CD4-positive, alpha-beta memory T cell (primary cell): ENCODE measurements at regions not wholly inside any gene's neighbourhood (a gene's known extent, or its start where the extent isn't known, plus 50 kb on each side); places are given as distances from the start of the nearest gene placed in this dataset.

Experiments used
- CTCF ChIA-PET: fragments of 350-600 bp; sonication (Branson Sonifier 250); formaldehyde crosslinking; loops from one replicate; lab custom pipeline; 2021; ENCODE audit warnings: inconsistent platforms; ENCODE audit not compliant: partially characterized antibody; lab: Charles Lee
- POLR2A ChIA-PET: fragments of 350-600 bp; sonication (Branson Sonifier 250); formaldehyde crosslinking; loops from one replicate; lab custom pipeline; 2021; ENCODE audit not compliant: partially characterized antibody; lab: Charles Lee
- DNase-seq, 5 donors: peaks; one replicate each; pipeline versions ENCODE4 v3.0.0 to v3.0.0-alpha.2; 2020 to 2022; ENCODE audit warnings: mixed read lengths in 1 of 5
- H3K27ac ChIP-seq: one replicate; pipeline ENCODE4 v1.7.0; 2013; ENCODE audit warnings: low read depth, low read length
- H3K27me3 ChIP-seq: 2 replicates; pipeline ENCODE4 v1.7.0; 2013; ENCODE audit warnings: mild to moderate bottlenecking, low read length, moderate library complexity; ENCODE audit not compliant: insufficient read depth
- H3K36me3 ChIP-seq: 2 replicates; pipeline ENCODE4 v1.7.0; 2013; ENCODE audit warnings: mild to moderate bottlenecking, low read length, moderate library complexity; ENCODE audit not compliant: insufficient read depth
- H3K4me1 ChIP-seq: 2 replicates; pipeline ENCODE4 v1.7.0; 2013; ENCODE audit warnings: mild to moderate bottlenecking, low read length, moderate library complexity; ENCODE audit not compliant: insufficient read depth
- H3K4me3 ChIP-seq, 2 donors: one replicate each; pipeline ENCODE4 v1.7.0; 2013; ENCODE audit warnings: low read length in 2 of 2, mild to moderate bottlenecking in 1 of 2
- H3K9me3 ChIP-seq, 2 donors: one replicate each; pipeline ENCODE4 v1.7.0; 2013; ENCODE audit warnings: low read length in 2 of 2, control low read depth in 1 of 2; ENCODE audit not compliant: control insufficient read depth in 1 of 2
- H3K27ac Mint-ChIP-seq, 7 donors: one replicate each; pipeline ENCODE4 v1.8.0; 2020 to 2021; ENCODE audit warnings: mixed read lengths in 7 of 7, mild to moderate bottlenecking in 6 of 7, inconsistent platforms in 3 of 7, moderate library complexity in 3 of 7
- H3K27me3 Mint-ChIP-seq, 2 donors: one replicate each; pipeline ENCODE4 v1.8.0; 2020 to 2021; ENCODE audit warnings: mixed read lengths in 2 of 2
- H3K36me3 Mint-ChIP-seq, 2 donors: one replicate each; pipeline ENCODE4 v1.8.0; 2020 to 2021; ENCODE audit warnings: mixed read lengths in 2 of 2, inconsistent platforms in 1 of 2, mild to moderate bottlenecking in 1 of 2
- H3K4me1 Mint-ChIP-seq, 4 donors: one replicate each; pipeline ENCODE4 v1.8.0; 2020 to 2021; ENCODE audit warnings: mixed read lengths in 4 of 4, mild to moderate bottlenecking in 1 of 4
- H3K4me3 Mint-ChIP-seq, 8 donors: one replicate each; pipeline ENCODE4 v1.8.0; 2020 to 2021; ENCODE audit warnings: mixed read lengths in 8 of 8, mild to moderate bottlenecking in 7 of 8, moderate library complexity in 6 of 8, inconsistent platforms in 3 of 8
- H3K9me3 Mint-ChIP-seq, 8 donors: one replicate each; pipeline ENCODE4 v1.8.0; 2020 to 2021; ENCODE audit warnings: mixed read lengths in 8 of 8, mild to moderate bottlenecking in 5 of 8, inconsistent platforms in 3 of 8, moderate library complexity in 1 of 8
- intact Hi-C: fragments of 100-400 bp; cut with micrococcal nuclease; formaldehyde crosslinking; loops from one replicate; pipeline ENCODE4 v1.15.1; 2023

- no peaks in the 10 kb centered on the region for H3K27me3 Mint-ChIP-seq
- DNase-seq: no peak
- intact Hi-C loops: no loop called here
- H3K27ac ChIP-seq: no peak overlapping the region
- no peak overlapping the region for H3K27ac Mint-ChIP-seq
- no peaks in the 10 kb centered on the region for H3K36me3 ChIP-seq
- no peak overlapping the region for H3K4me3 Mint-ChIP-seq
- H3K9me3 Mint-ChIP-seq: peaks cover 0 to 12% (median 4%) of the 10 kb centered on the region in 8 donors
- no peaks in the 10 kb centered on the region for H3K4me1 Mint-ChIP-seq
- CTCF ChIA-PET: no interaction called here
- POLR2A ChIA-PET: no interaction called here
- H3K4me1 ChIP-seq: no peaks in the 10 kb centered on the region
- no peaks in the 10 kb centered on the region for H3K27me3 ChIP-seq
- no peak overlapping the region for H3K4me3 ChIP-seq
- H3K36me3 Mint-ChIP-seq: no peaks in the 10 kb centered on the region
- no peaks in the 10 kb centered on the region for H3K9me3 ChIP-seq
These were observed 722.5 kb upstream of the PRKX start for GRCh38 chrX:4435905-4436304.

GRCh38 chrX:4397471-4397870 lies 684.0 kb upstream of the PRKX start:
- Mint-ChIP-seq H3K27me3 (no peaks in the 10 kb centered on the region), H3K36me3 (no peaks in the 10 kb centered on the region), H3K4me1 (no peaks in the 10 kb centered on the region), H3K27ac (no peak overlapping the region), H3K9me3 (peaks cover 0 to 24% (median 9%) of the 10 kb centered on the region in 8 donors), H3K4me3 (no peak overlapping the region)
- no peak overlapping the region for H3K27ac ChIP-seq
- no peak for DNase-seq
- no peaks in the 10 kb centered on the region for H3K9me3 ChIP-seq
- ChIA-PET CTCF (no interaction called here), POLR2A (no interaction called here)
- H3K36me3 ChIP-seq: no peaks in the 10 kb centered on the region
- H3K4me3 ChIP-seq: no peak overlapping the region
- no peaks in the 10 kb centered on the region for H3K4me1 ChIP-seq
- intact Hi-C loops: no loop called here
- no peaks in the 10 kb centered on the region for H3K27me3 ChIP-seq

- H3K27me3 ChIP-seq: no peaks in the 10 kb centered on the region
- H3K27me3 Mint-ChIP-seq: no peaks in the 10 kb centered on the region
- H3K4me3 ChIP-seq: no peak overlapping the region
- H3K27ac ChIP-seq: no peak overlapping the region
- H3K4me1 ChIP-seq: no peaks in the 10 kb centered on the region
- H3K27ac Mint-ChIP-seq: no peak overlapping the region
- peaks cover 0 to 25% (median 14%) of the 10 kb centered on the region in 8 donors for H3K9me3 Mint-ChIP-seq
- no peaks in the 10 kb centered on the region for H3K36me3 Mint-ChIP-seq
- ChIA-PET POLR2A (no interaction called here), CTCF (no interaction called here)
- intact Hi-C loops: no loop called here
- DNase-seq: no peak
- no peaks in the 10 kb centered on the region for H3K9me3 ChIP-seq
- H3K4me3 Mint-ChIP-seq: no peak overlapping the region
- H3K36me3 ChIP-seq: no peaks in the 10 kb centered on the region
- H3K4me1 Mint-ChIP-seq: no peaks in the 10 kb centered on the region
These were observed 668.8 kb upstream of the PRKX start for GRCh38 chrX:4382273-4382672.

GRCh38 chrX:4380710-4381109 lies 667.3 kb upstream of the PRKX start:
- Mint-ChIP-seq H3K27ac (no peak overlapping the region), H3K4me3 (no peak overlapping the region), H3K9me3 (peaks cover 2 to 28% (median 12%) of the 10 kb centered on the region in 8 donors), H3K36me3 (no peaks in the 10 kb centered on the region), H3K4me1 (no peaks in the 10 kb centered on the region), H3K27me3 (no peaks in the 10 kb centered on the region)
- intact Hi-C loops: no loop called here
- Histone ChIP-seq H3K4me3 (no peak overlapping the region), H3K27ac (no peak overlapping the region), H3K9me3 (no peaks in the 10 kb centered on the region), H3K36me3 (no peaks in the 10 kb centered on the region), H3K4me1 (no peaks in the 10 kb centered on the region), H3K27me3 (no peaks in the 10 kb centered on the region)
- CTCF ChIA-PET: no interaction called here
- POLR2A ChIA-PET: no interaction called here
- DNase-seq: no peak

GRCh38 chrX:4379071-4379470 lies 665.6 kb upstream of the PRKX start:
- ChIA-PET POLR2A (no interaction called here), CTCF (no interaction called here)
- Mint-ChIP-seq H3K27ac (no peak overlapping the region), H3K4me1 (no peaks in the 10 kb centered on the region), H3K36me3 (no peaks in the 10 kb centered on the region), H3K27me3 (no peaks in the 10 kb centered on the region), H3K9me3 (peaks cover 2 to 24% (median 10%) of the 10 kb centered on the region in 8 donors), H3K4me3 (no peak overlapping the region)
- Histone ChIP-seq H3K4me3 (no peak overlapping the region), H3K9me3 (no peaks in the 10 kb centered on the region), H3K27ac (no peak overlapping the region), H3K36me3 (no peaks in the 10 kb centered on the region), H3K27me3 (no peaks in the 10 kb centered on the region), H3K4me1 (no peaks in the 10 kb centered on the region)
- intact Hi-C loops: no loop called here
- no peak for DNase-seq

GRCh38 chrX:4373791-4374190 lies 660.3 kb upstream of the PRKX start:
- Mint-ChIP-seq H3K9me3 (peaks cover 0 to 16% (median 6%) of the 10 kb centered on the region in 8 donors), H3K27me3 (no peaks in the 10 kb centered on the region), H3K27ac (no peak overlapping the region), H3K4me1 (no peaks in the 10 kb centered on the region), H3K4me3 (no peak overlapping the region), H3K36me3 (no peaks in the 10 kb centered on the region)
- DNase-seq: no peak
- Histone ChIP-seq H3K9me3 (no peaks in the 10 kb centered on the region), H3K27ac (no peak overlapping the region), H3K4me3 (no peak overlapping the region), H3K27me3 (no peaks in the 10 kb centered on the region), H3K36me3 (no peaks in the 10 kb centered on the region), H3K4me1 (no peaks in the 10 kb centered on the region)
- ChIA-PET POLR2A (no interaction called here), CTCF (no interaction called here)
- intact Hi-C loops: no loop called here

- POLR2A ChIA-PET: no interaction called here
- Histone ChIP-seq H3K27me3 (no peaks in the 10 kb centered on the region), H3K9me3 (no peaks in the 10 kb centered on the region), H3K27ac (no peak overlapping the region), H3K36me3 (no peaks in the 10 kb centered on the region), H3K4me3 (no peak overlapping the region), H3K4me1 (no peaks in the 10 kb centered on the region)
- Mint-ChIP-seq H3K4me1 (no peaks in the 10 kb centered on the region), H3K27ac (no peak overlapping the region), H3K27me3 (no peaks in the 10 kb centered on the region), H3K9me3 (peaks cover 0 to 9% (median 1%) of the 10 kb centered on the region in 8 donors), H3K36me3 (no peaks in the 10 kb centered on the region), H3K4me3 (no peak overlapping the region)
- CTCF ChIA-PET: no interaction called here
- no peak for DNase-seq
- intact Hi-C loops: no loop called here
These were observed 645.1 kb upstream of the PRKX start for GRCh38 chrX:4358577-4358976.

- no peaks in the 10 kb centered on the region for H3K27me3 ChIP-seq
- peaks cover 0 to 9% (median 0%) of the 10 kb centered on the region in 8 donors for H3K9me3 Mint-ChIP-seq
- DNase-seq: no peak
- H3K27me3 Mint-ChIP-seq: no peaks in the 10 kb centered on the region
- CTCF ChIA-PET: no interaction called here
- H3K4me3 Mint-ChIP-seq: no peak overlapping the region
- H3K36me3 ChIP-seq: no peaks in the 10 kb centered on the region
- no peak overlapping the region for H3K4me3 ChIP-seq
- intact Hi-C loops: no loop called here
- no peaks in the 10 kb centered on the region for H3K9me3 ChIP-seq
- no peak overlapping the region for H3K27ac ChIP-seq
- H3K4me1 Mint-ChIP-seq: no peaks in the 10 kb centered on the region
- H3K27ac Mint-ChIP-seq: no peak overlapping the region
- no peaks in the 10 kb centered on the region for H3K36me3 Mint-ChIP-seq
- H3K4me1 ChIP-seq: no peaks in the 10 kb centered on the region
- POLR2A ChIA-PET: no interaction called here
These were observed 609.5 kb upstream of the PRKX start for GRCh38 chrX:4322916-4323315.
